CD4-positive, alpha-beta T cell treated with Interleukin-1 beta for 1 hour (primary cell): ENCODE measurements at regions not wholly inside any gene's neighbourhood (a gene's known extent, or its start where the extent isn't known, plus 50 kb on each side); places are given as distances from the start of the nearest gene placed in this dataset.
"Not testable (repeated sequence)": the region's sequence is repeated elsewhere in the genome, so short reads cannot be mapped to it uniquely, and the experiment has no call there.

Experiments
- DNase-seq, 2 donors: peaks; one replicate each; pipeline ENCODE4 v3.0.0-alpha.2; 2020 to 2022

- no peak for DNase-seq
These were observed 53.7 kb downstream of the CAMK2N1 start for GRCh38 chr1:20432341-20432740.

DNA sequence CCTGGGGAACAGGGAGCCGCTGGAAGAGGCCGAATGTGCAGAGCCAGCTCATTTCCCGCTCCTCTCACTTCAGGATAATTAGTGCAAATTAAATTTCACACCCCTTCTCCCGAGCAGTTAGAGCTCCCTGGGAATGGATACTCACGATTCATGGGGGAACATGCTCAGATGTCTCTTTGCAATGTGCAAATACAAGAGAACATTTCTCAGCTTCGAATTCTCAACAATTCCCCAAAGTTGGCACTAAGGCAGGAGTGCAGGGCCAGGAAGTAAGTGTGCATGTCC, 54.9 kb downstream of the CAMK2N1 start:
- no peak for DNase-seq

DNA sequence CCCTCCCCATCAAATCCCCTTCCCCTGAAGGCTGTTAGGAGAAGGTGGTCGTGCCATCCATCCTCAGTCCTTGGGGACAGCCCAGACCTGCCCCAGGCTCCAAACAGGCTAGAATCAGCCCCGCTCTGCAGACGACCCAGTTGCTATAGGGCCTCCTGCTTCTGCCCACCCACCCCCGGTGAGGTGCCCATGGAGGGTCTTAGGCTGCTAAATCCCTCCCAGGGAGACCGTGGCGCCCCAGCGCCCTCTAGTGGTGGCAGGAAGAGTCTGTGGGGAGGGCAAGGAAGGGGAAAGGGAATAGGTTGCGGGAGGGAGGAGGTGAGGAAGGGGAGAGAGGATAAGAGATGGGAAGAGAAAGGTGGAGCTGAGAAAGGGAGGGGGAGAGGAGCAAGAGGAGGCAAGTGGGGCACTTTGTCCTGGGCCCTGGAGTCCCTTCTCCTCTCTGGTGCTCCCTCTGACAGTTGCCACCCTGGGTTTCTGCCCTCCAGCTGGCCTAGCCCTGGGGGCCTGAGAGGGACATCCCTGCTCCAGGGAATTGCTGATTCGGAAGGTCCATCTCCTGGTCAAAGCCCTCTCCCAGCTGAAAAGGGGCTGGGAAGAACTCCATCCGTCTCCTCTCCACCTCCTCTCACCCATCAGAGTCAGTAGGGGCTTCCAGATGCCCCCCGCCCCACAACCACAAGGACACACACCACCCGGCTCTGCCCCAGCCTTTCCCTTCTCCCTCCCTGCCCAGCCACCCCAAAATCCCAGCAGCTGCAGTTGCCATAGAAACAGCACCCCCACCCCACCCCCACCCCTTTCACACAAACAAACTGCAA, 55.4 kb downstream of the CAMK2N1 start:
- DNase-seq: peak; percentile 4 to 5

- no peak for DNase-seq
These were observed 56.7 kb downstream of the CAMK2N1 start for GRCh38 chr1:20429296-20429695.

- no peak for DNase-seq
These were observed 57.2 kb downstream of the CAMK2N1 start for GRCh38 chr1:20428841-20429240.

GRCh38 chr1:20426923-20427322, 59.1 kb downstream of the CAMK2N1 start:
- DNase-seq: no peak

- DNase-seq: no peak
These were observed 59.6 kb downstream of the CAMK2N1 start for GRCh38 chr1:20426371-20426770.

DNA sequence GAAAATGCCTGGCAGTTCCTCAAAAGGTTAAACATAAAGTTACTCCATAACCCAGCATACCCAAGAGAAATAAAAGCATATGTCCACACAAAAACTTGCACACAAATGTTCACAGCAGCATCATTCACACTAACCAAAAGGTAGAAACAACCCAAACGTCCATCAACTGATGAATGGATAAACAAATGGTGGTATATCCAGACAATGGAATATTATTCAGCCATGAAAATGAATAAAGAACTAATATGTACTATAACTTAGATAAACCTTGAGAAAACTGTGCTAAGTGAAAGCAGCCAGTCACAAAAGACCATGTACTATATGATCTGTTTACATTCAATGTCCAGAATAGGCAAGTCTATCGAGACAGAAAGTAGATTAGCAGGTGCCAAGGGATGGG, 60.4 kb downstream of the CAMK2N1 start:
- DNase-seq: no peak

DNA sequence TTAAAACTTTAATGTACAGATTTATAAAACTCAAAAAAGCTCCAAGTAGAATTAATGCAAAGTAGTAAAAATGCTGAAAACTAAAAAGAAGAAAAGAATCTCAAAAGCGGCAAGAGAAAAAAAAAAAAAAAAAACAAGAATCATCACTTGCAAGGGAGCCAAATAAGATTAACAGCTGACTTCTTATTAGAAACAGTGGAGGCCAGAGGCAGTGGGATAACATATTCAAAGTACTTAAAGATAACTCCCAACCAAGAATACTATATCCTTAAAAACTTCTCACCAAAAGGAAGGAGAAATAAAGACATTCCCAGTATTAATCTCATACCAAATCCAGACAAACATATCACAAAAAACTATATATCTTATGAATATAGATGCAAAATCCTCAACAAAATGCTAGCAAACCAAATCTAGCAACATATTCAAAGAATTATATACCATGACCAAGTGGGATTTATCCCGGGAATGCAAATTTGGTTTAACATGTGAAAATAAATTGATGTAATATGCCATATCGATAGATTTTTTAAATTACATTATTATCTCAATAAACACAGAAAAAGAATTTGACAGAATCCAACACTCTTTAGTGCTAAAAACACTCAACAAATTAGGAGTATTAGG, 62.7 kb downstream of the CAMK2N1 start:
- no peak for DNase-seq

DNA sequence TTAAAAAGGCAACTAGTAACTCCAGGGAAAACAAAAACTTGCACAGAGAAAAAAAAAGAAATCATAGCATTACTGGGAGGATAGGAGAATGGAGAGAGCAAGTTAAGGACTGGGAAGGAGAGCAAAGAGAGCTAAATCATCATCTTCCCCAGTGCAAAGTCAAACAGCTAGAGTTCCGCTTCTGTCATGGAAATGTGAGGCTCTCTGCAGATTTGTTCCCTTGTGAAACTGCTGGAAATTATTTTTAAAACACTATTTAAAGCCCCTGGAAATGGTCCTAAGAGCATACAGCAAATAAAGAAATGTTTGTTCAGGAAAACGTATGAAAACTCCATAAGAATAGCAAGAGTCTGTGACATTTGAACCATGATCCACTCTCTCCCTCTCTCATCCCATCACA, 64.6 kb downstream of the CAMK2N1 start:
- DNase-seq: no peak

- no peak for DNase-seq
These were observed 68.4 kb downstream of the CAMK2N1 start for GRCh38 chr1:20417581-20417980.

DNA sequence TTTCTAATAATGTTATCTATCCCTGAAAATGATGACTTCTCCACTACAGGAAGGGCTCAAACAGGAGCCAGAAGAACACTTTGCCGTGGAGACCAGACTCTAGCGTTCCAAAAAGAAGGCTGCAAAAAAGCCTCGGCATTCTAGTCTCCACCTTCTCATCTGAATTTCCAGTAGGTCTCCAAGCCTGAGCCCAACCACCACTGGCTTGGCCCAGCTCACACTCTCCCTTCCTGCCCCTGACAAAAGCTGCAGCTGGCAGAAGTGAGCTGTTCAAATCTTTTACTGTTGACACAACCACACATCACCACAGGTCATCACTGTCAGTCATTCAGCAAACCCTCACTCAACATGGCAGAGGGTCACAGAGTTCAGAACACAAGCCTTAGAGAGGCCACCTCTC, 69.3 kb downstream of the CAMK2N1 start:
- no peak for DNase-seq

DNA sequence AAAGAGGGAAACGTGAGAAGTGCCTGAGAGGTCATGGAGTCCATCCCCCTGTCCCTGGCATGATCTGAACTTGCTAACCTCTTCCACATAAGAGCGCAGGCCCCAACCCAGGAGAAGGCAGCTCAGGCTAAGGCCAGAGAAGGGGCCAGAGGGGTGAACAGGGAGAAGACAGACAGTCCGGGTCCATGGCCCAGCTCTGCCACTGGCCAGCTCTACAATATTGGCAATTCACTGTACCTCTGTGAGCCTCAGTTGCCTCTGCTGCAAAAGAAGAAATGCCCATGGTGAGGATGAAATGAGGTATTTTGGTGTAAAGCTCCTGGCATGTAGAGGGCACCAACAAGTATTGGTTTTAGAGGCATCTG, 72.3 kb downstream of the CAMK2N1 start:
- no peak for DNase-seq

DNA sequence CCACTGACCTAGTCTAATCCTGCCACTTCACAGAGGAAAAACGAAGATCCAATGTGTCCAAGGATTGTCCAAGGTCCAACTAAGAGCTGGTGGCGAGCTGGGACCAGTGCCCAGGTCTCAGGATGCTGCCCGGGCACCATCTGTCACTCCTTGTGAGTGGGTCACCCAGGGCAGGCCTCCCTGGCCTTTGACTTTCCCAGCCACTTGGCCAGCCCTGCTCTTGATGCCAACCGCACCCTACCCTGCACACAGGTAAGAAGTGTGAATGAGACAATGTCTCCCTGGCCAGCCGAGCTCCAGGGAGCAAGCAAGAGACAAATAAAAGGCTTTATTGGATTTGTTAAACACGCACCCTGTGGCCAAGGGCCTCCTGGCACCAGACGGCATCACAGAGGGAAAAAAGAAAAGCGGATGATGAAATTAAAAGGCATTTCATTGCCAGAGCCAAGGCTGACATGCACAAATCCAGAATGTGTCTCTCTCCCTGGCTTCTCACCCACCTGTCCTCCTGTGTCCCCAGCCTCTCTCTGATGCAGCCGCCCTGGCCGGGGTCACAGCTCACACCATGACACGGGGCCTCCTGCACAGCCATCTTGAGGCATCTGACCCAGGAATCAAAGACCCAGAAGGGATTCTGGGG, 72.8 kb downstream of the CAMK2N1 start:
- DNase-seq: no peak

DNA sequence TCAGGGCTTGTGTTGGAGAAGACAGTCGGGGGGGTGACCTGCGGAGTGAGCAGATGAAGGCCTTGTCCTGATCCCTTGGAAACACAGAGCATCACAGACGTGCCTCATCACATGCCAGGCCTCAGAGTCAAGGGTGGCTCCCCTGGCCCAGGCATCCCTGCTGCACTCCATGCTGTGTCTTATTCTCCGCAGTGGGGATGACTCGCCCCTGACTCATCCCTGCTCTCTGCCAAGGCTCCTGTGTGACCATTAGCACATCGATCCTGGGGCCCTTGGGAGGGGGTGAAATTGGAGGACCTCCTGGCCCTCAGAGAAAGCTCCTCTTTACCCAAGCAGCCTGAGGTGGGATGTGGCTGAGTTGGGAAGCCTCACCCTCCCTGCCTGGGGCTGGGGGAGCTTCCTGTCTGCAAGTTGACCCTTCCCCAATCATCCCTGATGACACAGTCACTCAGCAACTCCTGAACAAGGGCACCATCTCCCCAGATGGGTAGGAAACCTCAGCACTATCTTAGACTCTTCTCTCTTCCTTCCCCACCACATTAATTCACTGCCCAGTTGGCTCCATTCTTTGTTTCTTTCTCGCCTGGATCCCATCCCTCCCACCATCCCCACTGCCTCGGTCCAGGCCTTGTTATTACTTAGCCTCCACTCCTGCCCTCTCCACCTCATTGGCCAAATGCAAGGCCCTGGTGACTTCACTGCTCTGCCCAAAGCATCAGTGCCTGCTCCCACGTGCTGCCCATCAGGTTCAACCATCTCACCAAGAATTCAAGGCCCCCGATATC, 74.6 kb downstream of the CAMK2N1 start:
- DNase-seq: no peak

- no peak for DNase-seq
These were observed 75.5 kb downstream of the CAMK2N1 start for GRCh38 chr1:20410503-20410902.

DNA sequence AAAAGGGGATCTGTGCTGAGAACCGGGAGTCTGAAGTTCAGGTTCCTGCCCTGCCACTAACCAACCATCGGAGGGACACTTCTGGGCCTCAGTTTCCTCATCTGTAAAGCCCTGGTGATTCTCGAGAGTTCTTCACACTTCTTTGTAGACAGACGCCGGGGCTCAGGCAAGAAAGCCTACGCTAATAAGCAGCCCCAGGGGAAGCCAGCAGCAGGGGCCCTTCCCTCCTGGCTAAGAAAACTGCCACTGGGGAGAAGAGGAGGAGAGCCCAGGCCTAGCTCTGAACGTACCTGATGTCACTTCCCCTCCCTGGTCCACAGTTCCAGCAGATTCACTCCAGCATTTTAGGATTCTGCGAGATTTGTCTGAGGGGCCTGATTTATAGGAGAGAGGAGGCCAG, 76.0 kb downstream of the CAMK2N1 start:
- no peak for DNase-seq

- DNase-seq: no peak
These were observed 77.0 kb downstream of the CAMK2N1 start for GRCh38 chr1:20409012-20409411.

DNA sequence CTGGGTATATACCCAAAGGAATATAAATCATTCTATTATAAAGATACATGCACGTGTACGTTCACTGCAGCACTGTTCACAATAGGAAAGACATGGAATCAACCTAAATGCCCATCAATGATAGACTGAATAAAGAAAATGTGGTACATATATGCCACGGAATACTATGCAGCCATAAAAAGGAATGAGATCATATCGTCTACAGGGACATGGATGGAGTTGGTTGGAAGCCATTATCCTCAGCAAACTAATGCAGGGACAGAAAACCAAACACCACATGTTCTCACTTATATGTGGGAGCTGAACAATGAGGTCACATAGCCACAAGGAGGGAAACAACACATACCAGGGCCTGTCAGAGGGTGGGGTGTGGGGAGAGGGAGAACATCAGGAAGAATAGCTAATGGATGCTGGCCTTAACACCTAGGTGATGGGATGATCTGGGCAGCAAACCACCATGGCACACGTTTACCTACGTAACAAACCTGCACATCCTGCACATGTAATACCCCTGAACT, 77.8 kb downstream of the CAMK2N1 start:
- not testable (repeated sequence) for DNase-seq

- peak in 1 of 2 donors; percentile 30 for DNase-seq
These were observed 80.0 kb downstream of the CAMK2N1 start for GRCh38 chr1:20405893-20406604.

DNA sequence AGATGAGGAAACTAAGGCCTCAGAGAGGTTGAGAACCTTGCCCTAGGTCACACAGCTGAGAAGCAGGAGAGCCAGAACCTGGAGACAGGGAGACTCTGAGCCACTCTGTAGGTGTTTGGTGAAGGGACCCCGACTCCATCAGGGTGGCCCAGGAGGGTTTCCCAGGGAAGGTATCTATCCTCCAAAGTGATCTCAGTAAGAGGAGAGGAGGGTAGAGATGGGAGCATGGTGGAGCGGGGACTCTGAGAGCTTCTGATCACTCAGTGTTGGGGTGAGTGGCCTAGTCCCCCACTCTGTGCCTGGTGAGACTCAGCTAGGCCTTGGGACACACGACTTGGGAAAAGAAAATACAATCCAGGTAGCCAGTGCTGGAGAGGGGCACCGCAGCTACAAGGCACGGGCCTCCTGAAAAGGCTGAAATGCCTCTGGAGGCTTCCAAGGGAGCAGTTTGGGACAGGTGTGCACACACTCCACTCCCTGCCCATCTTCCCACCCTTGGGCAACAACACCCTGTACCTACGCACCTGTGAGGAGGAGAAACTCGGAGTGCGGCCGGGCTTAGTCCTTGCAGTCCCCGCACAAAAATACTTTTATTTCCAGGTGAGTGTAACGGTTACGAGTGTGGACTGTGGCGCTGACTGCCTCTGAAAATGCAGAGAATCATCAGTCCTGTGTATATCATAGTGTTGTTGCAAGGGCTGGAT, 80.8 kb downstream of the CAMK2N1 start:
- DNase-seq: no peak
